HG02610 (cell line): ENCODE measurements at regions not wholly inside any gene's neighbourhood (a gene's known extent, or its start where the extent isn't known, plus 50 kb on each side); places are given as distances from the start of the nearest gene placed in this dataset.
"Not testable (repeated sequence)": the region's sequence is repeated elsewhere in the genome, so short reads cannot be mapped to it uniquely, and the experiment has no call there.

Source experiments
- ATAC-seq: cut with Tn5 transposase; IDR thresholded peaks from one replicate; pipeline ENCODE4 v1.9.1; 2021; ENCODE audit warnings: mild to moderate bottlenecking, moderate library complexity; ENCODE audit not compliant: unreplicated experiment

GRCh38 chr6:60679175-60679574 lies 1606.8 kb downstream of the KHDRBS2 start:
- ATAC-seq = no peak

DNA sequence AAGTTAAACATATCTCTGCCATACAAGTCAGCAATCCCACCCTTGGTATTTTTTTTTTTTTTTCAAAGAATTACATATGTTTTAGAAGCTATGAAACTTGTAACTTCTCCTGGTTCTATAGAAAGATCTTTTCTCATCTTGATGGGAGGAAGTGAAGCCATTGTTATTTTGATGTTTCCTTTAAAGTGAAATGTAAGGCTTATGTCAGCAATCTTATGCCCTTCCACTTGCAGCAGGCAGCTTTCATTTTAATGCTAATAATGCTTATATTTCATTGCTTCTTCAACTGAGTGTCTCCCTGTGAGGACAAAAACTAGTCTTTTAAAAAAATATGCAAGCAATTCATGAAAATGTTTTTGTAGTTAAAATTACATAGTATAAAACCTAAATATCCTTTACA lies 1614.7 kb downstream of the KHDRBS2 start:
- no peak for ATAC-seq

- no peak for ATAC-seq
Measured at GRCh38 chr6:60670036-60670435, 1616.0 kb downstream of the KHDRBS2 start.

DNA sequence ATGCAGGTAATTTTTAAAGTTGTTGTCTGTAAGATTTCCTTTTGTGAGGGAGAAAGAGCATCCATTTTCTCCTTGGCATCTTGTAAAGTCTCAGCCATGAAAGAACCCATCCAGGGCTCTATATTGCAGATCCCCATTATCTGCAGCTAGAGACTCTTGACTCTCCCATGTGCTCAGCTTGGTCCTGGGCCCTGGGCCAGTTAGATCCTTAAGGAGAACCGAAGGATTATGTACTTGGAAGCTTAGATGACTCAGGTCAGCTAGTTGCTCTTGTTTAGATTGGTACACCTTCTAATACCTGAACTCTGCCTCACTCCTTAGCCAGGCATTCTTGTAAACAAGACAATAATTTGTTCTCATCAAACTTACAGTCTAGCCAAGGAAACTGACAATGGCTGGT lies 1617.6 kb downstream of the KHDRBS2 start:
- no peak for ATAC-seq

- ATAC-seq = not testable (repeated sequence)
Measured at GRCh38 chr6:60663199-60663598, 1622.8 kb downstream of the KHDRBS2 start.

DNA sequence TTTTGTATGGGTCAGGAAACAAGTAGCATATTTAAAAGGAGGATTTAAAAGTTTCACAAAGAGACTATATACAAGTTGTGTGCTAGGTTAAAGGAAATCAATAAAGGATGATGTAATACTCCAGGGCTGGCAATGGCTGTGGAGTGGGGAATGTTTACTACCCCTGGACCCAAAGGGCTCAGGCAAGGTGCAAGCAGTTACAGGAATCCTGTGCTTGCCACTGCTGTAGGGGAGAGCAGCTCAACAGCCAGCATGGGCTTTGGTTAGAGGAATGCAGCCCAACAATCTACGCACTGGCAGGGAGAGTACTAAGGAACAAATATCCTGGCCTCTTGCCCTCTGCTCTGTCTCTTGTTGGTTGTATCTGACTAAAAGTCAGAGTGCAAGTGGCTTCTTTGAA lies 1642.2 kb downstream of the KHDRBS2 start:
- no peak for ATAC-seq

DNA sequence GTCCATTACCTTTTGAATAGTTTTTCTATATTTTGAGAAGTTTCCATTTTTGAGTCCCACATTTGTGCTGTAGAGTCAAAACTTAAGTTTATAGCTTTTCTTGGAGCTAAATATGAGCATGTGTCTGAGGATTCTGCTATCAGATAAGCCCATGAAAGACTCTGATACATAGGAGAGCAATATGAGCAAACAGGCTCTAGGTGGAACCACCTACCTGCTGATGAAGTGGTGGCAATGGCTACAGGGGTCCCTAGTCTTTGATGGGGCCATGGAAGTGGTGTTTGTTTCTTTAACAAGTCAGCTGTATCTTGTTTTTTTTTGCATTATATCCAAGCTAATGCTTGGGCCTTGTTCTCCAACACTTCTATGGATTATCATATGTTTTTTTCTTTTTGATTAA lies 1646.8 kb downstream of the KHDRBS2 start:
- not testable (repeated sequence) for ATAC-seq
